Fibroblast of lung (primary cell): ENCODE measurements at regions not wholly inside any gene's neighbourhood (a gene's known extent, or its start where the extent isn't known, plus 50 kb on each side); places are given as distances from the start of the nearest gene placed in this dataset.

Experiments
- DNase-seq, 2 donors: peaks; one replicate each; pipeline versions ENCODE4 v3.0.0 to v3.0.0-alpha.2; 2010; ENCODE audit warnings: low read depth in 2 of 2
- H2AFZ ChIP-seq: 2 replicates; pipeline ENCODE4 v1.5.1; 2012; ENCODE audit warnings: low read length, control low read depth, inconsistent platforms
- H3K27ac ChIP-seq: 2 replicates; pipeline ENCODE4 v1.5.1; 2011; ENCODE audit warnings: low read length, control low read depth; ENCODE audit not compliant: insufficient read depth
- H3K27me3 ChIP-seq: 2 replicates; pipeline ENCODE4 v1.5.1; 2011; ENCODE audit warnings: mild to moderate bottlenecking, low read length; ENCODE audit not compliant: control insufficient read depth, insufficient read depth
- H3K36me3 ChIP-seq: 2 replicates; pipeline ENCODE4 v1.5.1; 2011; ENCODE audit warnings: low read length; ENCODE audit not compliant: control insufficient read depth, insufficient read depth
- H3K4me1 ChIP-seq: 2 replicates; pipeline ENCODE4 v1.5.1; 2011; ENCODE audit warnings: low read length; ENCODE audit not compliant: control insufficient read depth, insufficient read depth; ENCODE audit errors: extremely low read depth
- H3K4me2 ChIP-seq: 2 replicates; pipeline ENCODE4 v1.5.1; 2011; ENCODE audit warnings: low read length, control low read depth; ENCODE audit not compliant: insufficient read depth; ENCODE audit errors: extremely low read depth
- H3K4me3 ChIP-seq, 4 experiments: fragments of 200-600 bp in 1 of 4; sonication (generic) in 1 of 4; replicated peaks in 1 of 4; 2 replicates each; pipeline ENCODE4 v1.5.1; 2011 to 2016; ENCODE audit warnings: low read length in 4 of 4, low read depth in 3 of 4, mild to moderate bottlenecking in 3 of 4, control low read depth in 2 of 4, inconsistent platforms in 1 of 4, mixed read lengths in 1 of 4; ENCODE audit not compliant: insufficient read depth in 1 of 4; ENCODE audit errors: control extremely low read depth in 1 of 4
- H3K79me2 ChIP-seq: 2 replicates; pipeline ENCODE4 v1.5.1; 2012; ENCODE audit warnings: mild to moderate bottlenecking, low read length, inconsistent platforms; ENCODE audit not compliant: control insufficient read depth, insufficient read depth
- H3K9ac ChIP-seq: 2 replicates; pipeline ENCODE4 v1.5.1; 2011; ENCODE audit warnings: mild to moderate bottlenecking, low read length, control low read depth; ENCODE audit not compliant: insufficient read depth
- H3K9me3 ChIP-seq: 2 replicates; pipeline ENCODE4 v1.5.1; 2012; ENCODE audit warnings: low read depth, low read length; ENCODE audit not compliant: control insufficient read depth, insufficient read depth
- H4K20me1 ChIP-seq: 2 replicates; pipeline ENCODE4 v1.5.1; 2011; ENCODE audit warnings: low read length; ENCODE audit not compliant: control insufficient read depth, insufficient read depth; ENCODE audit errors: extremely low read depth
- CTCF ChIP-seq, 2 donors: IDR thresholded peaks in 1 of 2; conservative IDR thresholded peaks in 1 of 2; 1 replicate in 1 of 2; 2 replicates in 1 of 2; pipeline ENCODE4 v1.5.1; 2011 to 2012; ENCODE audit warnings: low read length in 2 of 2, control low read depth in 1 of 2, inconsistent platforms in 1 of 2, low read depth in 1 of 2, mild to moderate bottlenecking in 1 of 2
- EZH2 ChIP-seq: IDR thresholded peaks from 2 replicates; pipeline ENCODE4 v1.5.1; 2012; ENCODE audit warnings: low read length, control low read depth, mild to moderate bottlenecking; ENCODE audit errors: missing control alignments

- H4K20me1 ChIP-seq = no peaks in the 10 kb centered on the region
- H3K4me2 ChIP-seq = no peak overlapping the region
- no peaks in the 10 kb centered on the region for H3K36me3 ChIP-seq
- no peak overlapping the region for H2AFZ ChIP-seq
- no peak overlapping the region for H3K27ac ChIP-seq
- H3K27me3 ChIP-seq = no peaks in the 10 kb centered on the region
- DNase-seq = no peak
- H3K4me3 ChIP-seq = no peak overlapping the region
- H3K9ac ChIP-seq = no peak overlapping the region
- TF ChIP-seq CTCF (conservative IDR thresholded peaks at IDR 0.05 in 1 of 2, IDR thresholded peaks at IDR 0.05 in 1 of 2; ENCODE audit: low read depth in 1 of 2, low read length in 2 of 2) (no peak), EZH2 (no peak)
- no peaks in the 10 kb centered on the region for H3K79me2 ChIP-seq
- no peaks in the 10 kb centered on the region for H3K9me3 ChIP-seq
- H3K4me1 ChIP-seq = no peaks in the 10 kb centered on the region
These were observed 83.6 kb upstream of the HSF2 start for GRCh38 chr6:122315842-122316241.

- TF ChIP-seq CTCF (conservative IDR thresholded peaks at IDR 0.05 in 1 of 2, IDR thresholded peaks at IDR 0.05 in 1 of 2; ENCODE audit: low read depth in 1 of 2, low read length in 2 of 2) = no peak
- no peak for TF ChIP-seq EZH2
- no peaks in the 10 kb centered on the region for H4K20me1 ChIP-seq
- no peaks in the 10 kb centered on the region for H3K36me3 ChIP-seq
These were observed 76.6 kb upstream of the HSF2 start for GRCh38 chr6:122322824-122323223.

GRCh38 chr6:122323361-122323760 lies 76.1 kb upstream of the HSF2 start:
- H3K79me2 ChIP-seq = no peaks in the 10 kb centered on the region
- TF ChIP-seq EZH2 (no peak), CTCF (conservative IDR thresholded peaks at IDR 0.05 in 1 of 2, IDR thresholded peaks at IDR 0.05 in 1 of 2; ENCODE audit: low read depth in 1 of 2, low read length in 2 of 2) (no peak)
- no peak overlapping the region for H3K27ac ChIP-seq
- DNase-seq = peak in 1 of 2 donors; percentile 0
- peak overlapping the region; percentile 78 for H3K4me2 ChIP-seq
- peak overlapping the region; percentile 54 to 77 (median 60) for H3K4me3 ChIP-seq
- H4K20me1 ChIP-seq = no peaks in the 10 kb centered on the region
- no peaks in the 10 kb centered on the region for H3K36me3 ChIP-seq
- no peaks in the 10 kb centered on the region for H3K9me3 ChIP-seq
- H3K9ac ChIP-seq = no peak overlapping the region
- no peaks in the 10 kb centered on the region for H3K4me1 ChIP-seq
- peak overlapping the region; percentile 80 for H2AFZ ChIP-seq
- H3K27me3 ChIP-seq = no peaks in the 10 kb centered on the region

More at GRCh38 chr6:122322824-122323223, 76.6 kb upstream of the HSF2 start:
- Histone ChIP-seq H3K9me3 (no peaks in the 10 kb centered on the region), H3K9ac (no peak overlapping the region), H3K27ac (no peak overlapping the region), H2AFZ (peak overlapping the region; percentile 80), H3K4me2 (peak overlapping the region; percentile 78), H3K27me3 (no peaks in the 10 kb centered on the region), H3K4me3 (peak overlapping the region; percentile 54 to 77 (median 60)), H3K4me1 (no peaks in the 10 kb centered on the region), H3K79me2 (no peaks in the 10 kb centered on the region)
- peak; percentile 9 to 49 for DNase-seq
